ENCODE measurements at regions not wholly inside any gene's neighbourhood (a gene's known extent, or its start where the extent isn't known, plus 50 kb on each side); places are given as distances from the start of the nearest gene placed in this dataset.

- H3F3A ChIP-seq (ENCODE audit: control insufficient read depth, insufficient read depth): no peaks in the 10 kb centered on the region
- no peak overlapping the region for H3K4me2 ChIP-seq (ENCODE audit: low read length)
Observed at GRCh38 chr3:46080124-46080968, 53.1 kb upstream of the XCR1 start.

GRCh38 chr3:46078712-46079400, 51.6 kb upstream of the XCR1 start:
- H3K4me2 ChIP-seq (ENCODE audit: low read length): 0 out of 2 replicates have a peak overlapping the region, but pooled peaks have one; percentile 15
- peaks cover 19% of the 10 kb centered on the region for H3K27me3 ChIP-seq (ENCODE audit: control insufficient read depth, low read length)
- H3K4me3 ChIP-seq (ENCODE audit: low read length): no peak overlapping the region
- H3K4me1 ChIP-seq (ENCODE audit: control insufficient read depth, low read length): no peaks in the 10 kb centered on the region
- H3K79me2 ChIP-seq (ENCODE audit: control insufficient read depth, low read length): no peaks in the 10 kb centered on the region
- no peak overlapping the region for H3K27ac ChIP-seq (ENCODE audit: low read depth, low read length)
- H3K9me2 ChIP-seq (replicated peaks; ENCODE audit: control insufficient read depth, low read length): no peaks in the 10 kb centered on the region
- TF ChIP-seq EZH2phosphoT487 (IDR thresholded peaks at IDR 0.05; ENCODE audit: borderline replicate concordance, low read length) (no peak), CTCF (IDR thresholded peaks at IDR 0.05; ENCODE audit: low read depth, low read length, poor library complexity, severe bottlenecking) (peak; percentile 100)
- H3K36me3 ChIP-seq (ENCODE audit: control insufficient read depth, low read length): no peaks in the 10 kb centered on the region
- no peaks in the 10 kb centered on the region for H4K20me1 ChIP-seq (ENCODE audit: control insufficient read depth, insufficient read depth, low read depth, low read length)
- no peaks in the 10 kb centered on the region for H3K9me3 ChIP-seq (ENCODE audit: control insufficient read depth, insufficient read depth, low read length)
- no peaks in the 10 kb centered on the region for H3F3A ChIP-seq (ENCODE audit: control insufficient read depth, insufficient read depth)

More at GRCh38 chr3:46080124-46080968, 53.1 kb upstream of the XCR1 start:
- Histone ChIP-seq H3K27ac (ENCODE audit: low read depth, low read length) (no peak overlapping the region), H3K4me1 (ENCODE audit: control insufficient read depth, low read length) (no peaks in the 10 kb centered on the region), H3K79me2 (ENCODE audit: control insufficient read depth, low read length) (no peaks in the 10 kb centered on the region), H3K4me3 (ENCODE audit: low read length) (no peak overlapping the region), H3K36me3 (ENCODE audit: control insufficient read depth, low read length) (no peaks in the 10 kb centered on the region), H3K9me2 (replicated peaks; ENCODE audit: control insufficient read depth, low read length) (no peaks in the 10 kb centered on the region), H4K20me1 (ENCODE audit: control insufficient read depth, insufficient read depth, low read depth, low read length) (no peaks in the 10 kb centered on the region), H3K9me3 (ENCODE audit: control insufficient read depth, insufficient read depth, low read length) (no peaks in the 10 kb centered on the region), H3K27me3 (ENCODE audit: control insufficient read depth, low read length) (peaks cover 19% of the 10 kb centered on the region)
- no peak for TF ChIP-seq CTCF (IDR thresholded peaks at IDR 0.05; ENCODE audit: low read depth, low read length, poor library complexity, severe bottlenecking)
